ENCODE measurements at regions not wholly inside any gene's neighbourhood (a gene's known extent, or its start where the extent isn't known, plus 50 kb on each side); places are given as distances from the start of the nearest gene placed in this dataset.
A peak's percentile ranks its signal among the peaks of the same experiment; 100 is the strongest.

- no peak for DNase-seq (ENCODE audit: low read depth in 2 of 3, low spot score in 2 of 3)
These were observed 249.5 kb downstream of the SOX4 start for GRCh38 chr6:21842875-21843645.

GRCh38 chr6:21844120-21844917 lies 250.8 kb downstream of the SOX4 start:
- no peak for DNase-seq (ENCODE audit: low read depth in 2 of 3, low spot score in 2 of 3)

GRCh38 chr6:21845018-21845417 lies 251.5 kb downstream of the SOX4 start:
- no peak for DNase-seq (ENCODE audit: low read depth in 2 of 3, low spot score in 2 of 3)

- DNase-seq (ENCODE audit: low read depth in 2 of 3, low spot score in 2 of 3) = no peak
These were observed 252.0 kb downstream of the SOX4 start for GRCh38 chr6:21845439-21846140.

- DNase-seq (ENCODE audit: low read depth in 2 of 3, low spot score in 2 of 3) = peak in 2 of 3 donors; percentile 52 to 58
These were observed 253.2 kb downstream of the SOX4 start for GRCh38 chr6:21846541-21847451.

- no peak for DNase-seq (ENCODE audit: low read depth in 2 of 3, low spot score in 2 of 3)
These were observed 254.3 kb downstream of the SOX4 start for GRCh38 chr6:21847711-21848480.

- peak in 1 of 3 donors; percentile 47 for DNase-seq (ENCODE audit: low read depth in 2 of 3, low spot score in 2 of 3)
These were observed 257.1 kb downstream of the SOX4 start for GRCh38 chr6:21850691-21851090.

- peak in 1 of 3 donors; percentile 48 for DNase-seq (ENCODE audit: low read depth in 2 of 3, low spot score in 2 of 3)
These were observed 262.4 kb downstream of the SOX4 start for GRCh38 chr6:21855811-21856455.

GRCh38 chr6:21856456-21856825 lies 262.9 kb downstream of the SOX4 start:
- DNase-seq (ENCODE audit: low read depth in 2 of 3, low spot score in 2 of 3) = no peak

GRCh38 chr6:21856844-21857243 lies 263.3 kb downstream of the SOX4 start:
- DNase-seq (ENCODE audit: low read depth in 2 of 3, low spot score in 2 of 3) = no peak

- DNase-seq (ENCODE audit: low read depth in 2 of 3, low spot score in 2 of 3) = no peak
These were observed 264.5 kb downstream of the SOX4 start for GRCh38 chr6:21858076-21858475.

- DNase-seq (ENCODE audit: low read depth in 2 of 3, low spot score in 2 of 3) = no peak
These were observed 265.7 kb downstream of the SOX4 start for GRCh38 chr6:21859193-21859735.

GRCh38 chr6:21861942-21862341 lies 268.4 kb downstream of the SOX4 start:
- no peak for DNase-seq (ENCODE audit: low read depth in 2 of 3, low spot score in 2 of 3)

GRCh38 chr6:21864206-21864605 lies 270.7 kb downstream of the SOX4 start:
- no peak for DNase-seq (ENCODE audit: low read depth in 2 of 3, low spot score in 2 of 3)

- no peak for DNase-seq (ENCODE audit: low read depth in 2 of 3, low spot score in 2 of 3)
These were observed 274.7 kb downstream of the SOX4 start for GRCh38 chr6:21868226-21868625.

GRCh38 chr6:21869085-21869771 lies 275.7 kb downstream of the SOX4 start:
- no peak for DNase-seq (ENCODE audit: low read depth in 2 of 3, low spot score in 2 of 3)

- DNase-seq (ENCODE audit: low read depth in 2 of 3, low spot score in 2 of 3) = no peak
These were observed 276.7 kb downstream of the SOX4 start for GRCh38 chr6:21870076-21870730.

- no peak for DNase-seq (ENCODE audit: low read depth in 2 of 3, low spot score in 2 of 3)
These were observed 278.3 kb downstream of the SOX4 start for GRCh38 chr6:21871831-21872230.

Measured in hematopoietic multipotent progenitor cell (in vitro differentiated cells).